SK-N-MC (cell line): ENCODE measurements at regions not wholly inside any gene's neighbourhood (a gene's known extent, or its start where the extent isn't known, plus 50 kb on each side); places are given as distances from the start of the nearest gene placed in this dataset.

Source experiments
- EZH2 ChIP-seq: fragments of 200-600 bp; sonication (generic); IDR thresholded peaks from one replicate; pipeline ENCODE4 v1.6.1; 2017; ENCODE audit warnings: antibody characterized with exemption
- POLR2AphosphoS5 ChIP-seq: IDR thresholded peaks from 2 replicates; pipeline ENCODE4 v1.6.1; 2012; ENCODE audit warnings: mild to moderate bottlenecking, low read depth, low read length, borderline replicate concordance

- TF ChIP-seq EZH2 = no peak
- TF ChIP-seq POLR2AphosphoS5 = no peak
These were observed 103.7 kb downstream of the TTC6 start for GRCh38 chr14:37698840-37699777.
